Mesothelial cell of epicardium (in vitro differentiated cells): ENCODE measurements at regions not wholly inside any gene's neighbourhood (a gene's known extent, or its start where the extent isn't known, plus 50 kb on each side); places are given as distances from the start of the nearest gene placed in this dataset.

Experiments
- DNase-seq, 2 experiments: peaks; one replicate each; pipeline ENCODE4 v3.0.0; 2021; ENCODE audit warnings: low spot score in 2 of 2; ENCODE audit not compliant: unreplicated experiment in 2 of 2
- H3K27ac Mint-ChIP-seq: 2 replicates; pipeline ENCODE4 v1.8.0; 2021; ENCODE audit warnings: mixed read lengths
- H3K27me3 Mint-ChIP-seq: 2 replicates; pipeline ENCODE4 v1.8.0; 2021; ENCODE audit warnings: low read depth, mixed read lengths
- H3K36me3 Mint-ChIP-seq: 2 replicates; pipeline ENCODE4 v1.8.0; 2021; ENCODE audit warnings: mixed read lengths
- H3K4me1 Mint-ChIP-seq: 2 replicates; pipeline ENCODE4 v1.8.0; 2021; ENCODE audit warnings: mixed read lengths
- H3K4me3 Mint-ChIP-seq: 2 replicates; pipeline ENCODE4 v1.8.0; 2021; ENCODE audit warnings: mild to moderate bottlenecking, moderate library complexity, mixed read lengths
- H3K9me3 Mint-ChIP-seq: 2 replicates; pipeline ENCODE4 v1.8.0; 2021; ENCODE audit warnings: mixed read lengths
- CTCF ChIP-seq: fragments of 200-600 bp; sonication (generic); IDR thresholded peaks from one replicate; pipeline ENCODE4 v1.5.0; 2021; ENCODE audit warnings: antibody characterized with exemption; ENCODE audit not compliant: unreplicated experiment

GRCh38 chr5:89948977-89949376 lies 460.6 kb downstream of the CETN3 start:
- Mint-ChIP-seq H3K27ac (no peak overlapping the region), H3K27me3 (no peaks in the 10 kb centered on the region), H3K4me3 (no peak overlapping the region), H3K4me1 (peaks cover 2% of the 10 kb centered on the region), H3K36me3 (no peaks in the 10 kb centered on the region), H3K9me3 (peaks cover 2% of the 10 kb centered on the region)
- TF ChIP-seq CTCF, result no peak
- no peak for DNase-seq

GRCh38 chr5:89946916-89947315 lies 462.6 kb downstream of the CETN3 start:
- no peaks in the 10 kb centered on the region for H3K27me3 Mint-ChIP-seq

GRCh38 chr5:89946508-89946907 lies 463.0 kb downstream of the CETN3 start:
- no peak for DNase-seq
- Mint-ChIP-seq H3K27ac (no peak overlapping the region), H3K4me3 (no peak overlapping the region), H3K9me3 (peaks cover 2% of the 10 kb centered on the region), H3K27me3 (no peaks in the 10 kb centered on the region), H3K36me3 (no peaks in the 10 kb centered on the region), H3K4me1 (peaks cover 2% of the 10 kb centered on the region)
- TF ChIP-seq CTCF, result no peak

More at GRCh38 chr5:89946916-89947315, 462.6 kb downstream of the CETN3 start:
- Mint-ChIP-seq H3K4me3 (no peak overlapping the region), H3K9me3 (peaks cover 2% of the 10 kb centered on the region), H3K36me3 (no peaks in the 10 kb centered on the region), H3K27ac (no peak overlapping the region), H3K4me1 (peaks cover 2% of the 10 kb centered on the region)
- no peak for TF ChIP-seq CTCF
- no peak for DNase-seq

- no peaks in the 10 kb centered on the region for H3K9me3 Mint-ChIP-seq
- no peaks in the 10 kb centered on the region for H3K27me3 Mint-ChIP-seq
- TF ChIP-seq CTCF, result no peak
- H3K4me3 Mint-ChIP-seq, result no peak overlapping the region
- H3K27ac Mint-ChIP-seq, result no peak overlapping the region
- H3K4me1 Mint-ChIP-seq, result peaks cover 2% of the 10 kb centered on the region
- no peak for DNase-seq
- H3K36me3 Mint-ChIP-seq, result no peaks in the 10 kb centered on the region
These were observed 467.4 kb downstream of the CETN3 start for GRCh38 chr5:89942171-89942570.

- Mint-ChIP-seq H3K27ac (no peak overlapping the region), H3K36me3 (no peaks in the 10 kb centered on the region), H3K4me3 (no peak overlapping the region), H3K9me3 (no peaks in the 10 kb centered on the region), H3K4me1 (no peaks in the 10 kb centered on the region), H3K27me3 (no peaks in the 10 kb centered on the region)
- no peak for DNase-seq
- no peak for TF ChIP-seq CTCF
These were observed 473.0 kb downstream of the CETN3 start for GRCh38 chr5:89936576-89936975.

- H3K4me3 Mint-ChIP-seq, result no peak overlapping the region
- no peak overlapping the region for H3K27ac Mint-ChIP-seq
- H3K4me1 Mint-ChIP-seq, result peaks cover 6% of the 10 kb centered on the region
These were observed 475.5 kb downstream of the CETN3 start for GRCh38 chr5:89934069-89934468.

More at GRCh38 chr5:89934069-89934468, 475.5 kb downstream of the CETN3 start:
- Mint-ChIP-seq H3K36me3 (no peaks in the 10 kb centered on the region), H3K27me3 (no peaks in the 10 kb centered on the region), H3K9me3 (no peaks in the 10 kb centered on the region)
- DNase-seq, result no peak
- no peak for TF ChIP-seq CTCF
